ENCODE measurements at regions not wholly inside any gene's neighbourhood (a gene's known extent, or its start where the extent isn't known, plus 50 kb on each side); places are given as distances from the start of the nearest gene placed in this dataset.

DNA sequence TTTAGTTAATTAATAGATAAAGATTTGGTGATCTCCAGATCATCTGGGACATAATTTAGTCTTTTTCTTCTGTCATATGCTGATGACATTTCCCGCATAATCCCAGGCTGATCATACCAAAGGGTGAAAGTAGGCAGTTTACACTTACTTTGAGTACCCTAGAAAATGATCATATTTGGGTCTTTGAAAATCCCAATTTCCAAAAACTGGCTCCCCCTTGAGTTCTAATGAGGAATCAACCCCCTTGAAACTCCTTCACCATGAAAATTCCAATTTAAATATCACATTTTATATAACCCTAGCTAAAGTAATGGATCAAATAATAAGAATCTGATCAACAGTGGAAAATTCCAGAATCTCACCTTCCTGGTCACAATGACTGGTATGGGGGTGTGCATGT is 223.4 kb downstream of the NAF1 start:
- TF ChIP-seq ZNF274 (IDR thresholded peaks at IDR 0.05; ENCODE audit: low read depth, low read length) = no peak
- TF ChIP-seq SUZ12 (IDR thresholded peaks at IDR 0.05; ENCODE audit: extremely low read depth, insufficient read depth, insufficient read length) = no peak

Measured in NT2/D1 (cell line).